Ascending aorta (tissue), 2 donors: ENCODE measurements at regions not wholly inside any gene's neighbourhood (a gene's known extent, or its start where the extent isn't known, plus 50 kb on each side); places are given as distances from the start of the nearest gene placed in this dataset.
"Not testable (repeated sequence)": the region's sequence is repeated elsewhere in the genome, so short reads cannot be mapped to it uniquely, and the experiment has no call there.

Experiments
- DNase-seq, 2 donors: peaks; one replicate each; pipeline ENCODE4 v3.0.0-alpha.2; 2019; ENCODE audit warnings: low spot score in 2 of 2
- H3K27ac ChIP-seq, 2 donors: fragments of 200-600 bp; sonication (generic); one replicate each; pipeline ENCODE4 v1.5.1; 2016 to 2017; ENCODE audit warnings: mild to moderate bottlenecking in 1 of 2
- H3K27me3 ChIP-seq: fragments of 200-600 bp; sonication (generic); one replicate; pipeline ENCODE4 v1.5.1; 2017
- H3K36me3 ChIP-seq, 2 donors: fragments of 200-600 bp; sonication (generic); one replicate each; pipeline ENCODE4 v1.5.1; 2016
- H3K4me1 ChIP-seq, 2 donors: fragments of 200-600 bp; sonication (generic); one replicate each; pipeline ENCODE4 v1.5.1; 2016 to 2017; ENCODE audit warnings: mild to moderate bottlenecking in 1 of 2
- H3K4me3 ChIP-seq, 2 donors: fragments of 200-600 bp; sonication (generic); one replicate each; pipeline ENCODE4 v1.5.1; 2016 to 2017; ENCODE audit warnings: mild to moderate bottlenecking in 1 of 2
- H3K9me3 ChIP-seq, 2 donors: fragments of 200-600 bp; sonication (generic); one replicate each; pipeline ENCODE4 v1.5.1; 2016
- intact Hi-C: fragments of 100-400 bp; cut with DNase I; formaldehyde crosslinking; loops from one replicate; pipeline ENCODE4 v1.15.1; 2023
- TF ChIP-seq, protein P1 (sequence below), 3 experiments: fragments of 200-600 bp in 2 of 3; fragments of 450-650 bp in 1 of 3; sonication (generic) in 2 of 3; IDR thresholded peaks; one replicate each; pipeline ENCODE4 v1.5.1; 2016 to 2019; ENCODE audit warnings: antibody characterized with exemption in 3 of 3, mild to moderate bottlenecking in 1 of 3, moderate library complexity in 1 of 3

DNA sequence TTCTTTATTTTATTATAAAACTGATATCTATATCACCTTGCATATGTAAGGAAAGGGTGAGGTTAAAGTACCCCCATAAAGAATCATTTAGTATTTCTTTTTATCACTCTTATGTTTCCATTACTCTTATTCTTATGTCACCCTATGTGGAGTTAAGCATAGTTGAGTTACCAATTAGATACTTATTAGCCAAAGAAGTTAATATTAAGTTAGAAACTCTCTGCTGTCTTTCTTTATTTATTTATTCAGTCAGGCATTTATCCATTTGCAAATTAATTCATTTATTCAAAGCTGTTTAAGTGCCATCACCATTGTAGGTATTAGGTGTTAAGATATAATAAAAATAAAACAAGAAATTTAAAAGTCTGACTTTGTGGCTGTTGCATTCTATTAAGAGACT, 1279.1 kb upstream of the CITED2 start:
- TF ChIP-seq, protein P1, sequence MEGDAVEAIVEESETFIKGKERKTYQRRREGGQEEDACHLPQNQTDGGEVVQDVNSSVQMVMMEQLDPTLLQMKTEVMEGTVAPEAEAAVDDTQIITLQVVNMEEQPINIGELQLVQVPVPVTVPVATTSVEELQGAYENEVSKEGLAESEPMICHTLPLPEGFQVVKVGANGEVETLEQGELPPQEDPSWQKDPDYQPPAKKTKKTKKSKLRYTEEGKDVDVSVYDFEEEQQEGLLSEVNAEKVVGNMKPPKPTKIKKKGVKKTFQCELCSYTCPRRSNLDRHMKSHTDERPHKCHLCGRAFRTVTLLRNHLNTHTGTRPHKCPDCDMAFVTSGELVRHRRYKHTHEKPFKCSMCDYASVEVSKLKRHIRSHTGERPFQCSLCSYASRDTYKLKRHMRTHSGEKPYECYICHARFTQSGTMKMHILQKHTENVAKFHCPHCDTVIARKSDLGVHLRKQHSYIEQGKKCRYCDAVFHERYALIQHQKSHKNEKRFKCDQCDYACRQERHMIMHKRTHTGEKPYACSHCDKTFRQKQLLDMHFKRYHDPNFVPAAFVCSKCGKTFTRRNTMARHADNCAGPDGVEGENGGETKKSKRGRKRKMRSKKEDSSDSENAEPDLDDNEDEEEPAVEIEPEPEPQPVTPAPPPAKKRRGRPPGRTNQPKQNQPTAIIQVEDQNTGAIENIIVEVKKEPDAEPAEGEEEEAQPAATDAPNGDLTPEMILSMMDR (IDR thresholded peaks at IDR 0.05) = no peak
- intact Hi-C loops = no loop called here
- H3K27ac ChIP-seq = no peak overlapping the region

DNA sequence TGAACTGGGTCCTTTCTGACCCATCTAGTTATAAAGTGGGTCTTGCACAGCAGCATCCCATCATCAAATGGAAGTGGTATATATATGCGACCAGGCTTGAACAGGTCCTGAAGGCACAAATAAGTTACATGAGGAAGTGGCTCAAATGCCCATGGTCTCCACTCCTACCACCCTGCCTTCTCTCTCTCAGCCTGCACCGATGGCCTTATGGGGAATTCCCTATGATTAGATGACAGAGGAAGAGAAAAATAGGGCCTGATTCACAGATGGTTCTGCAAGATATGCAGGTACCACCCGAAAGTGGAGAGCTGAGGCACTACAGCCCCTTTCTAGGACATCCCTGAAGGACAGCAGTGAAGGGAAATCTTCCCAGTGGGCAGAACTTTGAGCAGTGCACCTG, 1275.1 kb upstream of the CITED2 start:
- H3K9me3 ChIP-seq, H3K4me3 ChIP-seq, H3K36me3 ChIP-seq, H3K4me1 ChIP-seq, H3K27me3 ChIP-seq, intact Hi-C loops, DNase-seq, H3K27ac ChIP-seq: not testable (repeated sequence)

More for the DNA sequence above, 1279.1 kb upstream of the CITED2 start:
- no peaks in the 10 kb centered on the region for H3K4me1 ChIP-seq
- no peaks in the 10 kb centered on the region for H3K36me3 ChIP-seq
- no peaks in the 10 kb centered on the region for H3K27me3 ChIP-seq
- DNase-seq = no peak
- H3K4me3 ChIP-seq = no peak overlapping the region
- H3K9me3 ChIP-seq = no peaks in the 10 kb centered on the region

DNA sequence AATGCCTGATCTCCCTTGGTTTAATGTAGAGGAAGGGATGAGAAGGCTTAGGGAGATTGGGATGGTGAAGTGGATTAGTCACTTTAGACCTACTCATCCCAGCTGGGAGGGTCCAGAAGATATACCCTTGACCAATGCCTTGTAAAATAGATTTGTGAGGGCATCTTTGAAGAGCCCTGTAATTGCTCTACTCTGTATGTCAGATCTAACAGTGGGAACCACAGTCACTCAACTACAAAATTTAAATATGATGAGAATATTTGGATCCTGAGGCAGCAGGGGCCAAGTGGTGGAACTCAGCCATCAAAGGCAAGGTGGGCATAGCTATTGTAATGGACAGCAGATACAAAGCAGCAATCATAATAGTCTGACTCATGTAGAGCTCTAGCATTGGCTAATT, 1272.9 kb upstream of the CITED2 start:
- not testable (repeated sequence) for H3K27ac ChIP-seq, DNase-seq

DNA sequence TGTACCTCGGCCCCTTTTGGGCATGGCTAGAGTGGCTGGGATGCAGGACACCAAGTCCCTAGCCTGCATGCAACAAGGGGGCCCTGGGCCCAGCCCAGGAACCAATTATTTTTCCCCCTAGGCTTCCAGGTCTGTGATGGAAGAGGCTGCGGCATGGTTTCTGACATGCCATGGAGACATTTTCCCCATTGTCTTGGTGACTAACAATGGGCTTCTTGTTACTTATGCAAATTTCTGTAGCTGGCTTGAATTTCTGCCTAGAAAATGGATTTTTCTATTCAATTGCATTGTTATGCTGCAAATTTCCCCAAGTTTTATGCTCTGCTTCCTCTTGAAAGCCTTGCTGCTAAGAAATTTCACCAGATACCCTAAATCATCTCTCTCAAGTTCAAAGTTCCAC, 1269.6 kb upstream of the CITED2 start:
- Histone ChIP-seq H3K36me3 (no peaks in the 10 kb centered on the region), H3K4me1 (no peaks in the 10 kb centered on the region), H3K9me3 (peaks cover 0 to 7% of the 10 kb centered on the region in 2 donors), H3K27me3 (no peaks in the 10 kb centered on the region), H3K27ac (no peak overlapping the region), H3K4me3 (no peak overlapping the region)
- no peak for DNase-seq
- intact Hi-C loops = no loop called here
- TF ChIP-seq, protein P1 (IDR thresholded peaks at IDR 0.05) = no peak

More for the DNA sequence above, 1272.9 kb upstream of the CITED2 start:
- H3K27me3 ChIP-seq, H3K36me3 ChIP-seq, H3K4me3 ChIP-seq, H3K4me1 ChIP-seq, H3K9me3 ChIP-seq, intact Hi-C loops: not testable (repeated sequence)

DNA sequence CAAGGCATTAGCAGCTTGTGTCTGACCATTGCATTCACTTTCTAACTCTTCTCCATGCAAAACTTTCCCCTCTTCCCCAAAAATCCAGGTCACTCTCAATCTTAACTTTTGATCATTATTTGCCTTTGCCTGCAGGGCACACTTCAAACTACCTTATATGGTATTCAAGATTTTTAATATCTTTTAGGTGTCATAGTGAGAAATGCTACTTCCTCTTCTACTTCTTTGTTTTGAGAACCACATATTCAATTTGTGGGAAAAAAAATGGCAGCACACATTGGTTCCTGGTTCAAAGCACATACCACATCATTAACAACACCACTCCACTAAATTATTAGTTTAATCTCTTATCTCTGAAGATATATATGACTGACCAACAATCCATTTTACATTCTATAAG, 1267.0 kb upstream of the CITED2 start:
- Histone ChIP-seq H3K4me3 (no peak overlapping the region), H3K9me3 (peaks cover 0 to 2% of the 10 kb centered on the region in 2 donors), H3K4me1 (no peaks in the 10 kb centered on the region), H3K36me3 (no peaks in the 10 kb centered on the region), H3K27me3 (no peaks in the 10 kb centered on the region), H3K27ac (no peak overlapping the region)
- TF ChIP-seq, protein P1 (IDR thresholded peaks at IDR 0.05) = no peak
- intact Hi-C loops = no loop called here
- DNase-seq = no peak

DNA sequence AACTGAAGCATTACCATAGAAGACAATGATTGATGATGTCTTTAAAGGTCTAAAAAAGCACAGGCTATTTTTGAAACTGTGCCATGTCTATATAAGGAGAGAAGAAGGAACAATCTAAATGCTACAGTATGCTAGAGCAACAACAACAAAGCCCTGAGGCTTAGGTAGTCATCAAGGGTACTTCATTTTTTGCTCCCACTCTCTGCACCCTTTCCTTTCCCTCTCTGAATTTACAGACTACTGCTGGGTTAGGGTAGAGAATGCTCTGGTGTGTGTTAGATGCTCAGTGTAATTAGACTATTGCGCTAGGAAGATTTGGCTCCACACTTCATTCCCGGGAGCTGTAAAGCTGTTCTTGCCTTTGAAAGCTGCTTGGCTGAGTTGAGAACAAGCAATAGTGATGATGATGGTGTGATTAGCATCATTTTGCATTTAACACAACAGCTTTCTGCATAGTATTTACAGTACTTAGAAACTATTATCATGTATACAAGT, 1262.5 kb upstream of the CITED2 start:
- Histone ChIP-seq H3K4me1 (no peaks in the 10 kb centered on the region), H3K27me3 (no peaks in the 10 kb centered on the region), H3K4me3 (no peak overlapping the region), H3K27ac (no peak overlapping the region), H3K36me3 (no peaks in the 10 kb centered on the region), H3K9me3 (no peaks in the 10 kb centered on the region)
- TF ChIP-seq, protein P1 (IDR thresholded peaks at IDR 0.05) = no peak
- intact Hi-C loops = no loop called here
- no peak for DNase-seq

DNA sequence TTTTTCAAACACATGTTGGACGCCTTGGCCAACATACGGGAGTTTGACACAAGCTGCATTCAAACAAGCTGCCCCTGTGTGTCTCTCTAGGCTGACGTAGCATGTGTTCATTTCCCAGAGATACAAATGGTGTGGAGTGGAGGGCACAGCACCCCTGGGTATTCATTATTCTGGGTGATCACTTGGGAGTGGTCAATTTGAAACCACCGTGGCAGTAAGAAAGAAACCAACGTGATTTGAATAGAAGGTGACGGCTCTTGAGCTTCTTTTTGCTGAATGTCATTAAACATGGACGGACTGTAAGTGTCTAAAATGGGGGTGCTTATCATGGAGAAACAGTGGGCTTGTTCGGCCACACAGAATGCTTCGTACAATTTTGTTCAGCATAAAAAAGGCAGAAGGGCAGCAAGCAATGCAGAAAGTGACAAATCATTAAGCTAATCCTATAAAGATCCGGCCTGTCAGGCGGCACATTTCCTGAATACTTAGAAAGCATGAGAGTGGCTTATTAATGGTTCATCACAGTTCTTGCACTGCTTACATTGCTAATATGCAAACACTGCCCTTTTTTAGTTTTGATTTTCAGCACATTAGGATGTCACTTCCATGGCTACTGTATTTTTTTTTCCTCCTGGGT, 1261.9 kb upstream of the CITED2 start:
- intact Hi-C loops = no loop called here
- Histone ChIP-seq H3K27me3 (no peaks in the 10 kb centered on the region), H3K27ac (no peak overlapping the region), H3K36me3 (no peaks in the 10 kb centered on the region), H3K4me1 (no peaks in the 10 kb centered on the region), H3K4me3 (no peak overlapping the region), H3K9me3 (no peaks in the 10 kb centered on the region)
- DNase-seq = no peak
- TF ChIP-seq, protein P1 (IDR thresholded peaks at IDR 0.05) = no peak
